ENCODE measurements at regions not wholly inside any gene's neighbourhood (a gene's known extent, or its start where the extent isn't known, plus 50 kb on each side); places are given as distances from the start of the nearest gene placed in this dataset.

- Histone ChIP-seq H2AFZ (ENCODE audit: low read depth) (no peak overlapping the region), H3K27me3 (ENCODE audit: insufficient read depth, low read depth) (no peaks in the 10 kb centered on the region), H3K4me3 (IDR thresholded peaks at IDR 0.05; ENCODE audit: insufficient read depth, low read depth, low read length) (no peak overlapping the region), H4K20me1 (ENCODE audit: insufficient read depth) (no peaks in the 10 kb centered on the region), H3K27ac (no peak overlapping the region), H3K79me2 (ENCODE audit: insufficient read depth, low read depth) (no peaks in the 10 kb centered on the region), H3K4me1 (ENCODE audit: low read depth, poor library complexity, severe bottlenecking) (no peaks in the 10 kb centered on the region), H3K9ac (no peak overlapping the region), H3K4me2 (no peak overlapping the region), H3K36me3 (ENCODE audit: insufficient read depth) (no peaks in the 10 kb centered on the region)
- TF ChIP-seq CTCF (conservative IDR thresholded peaks at IDR 0.05; ENCODE audit: low read depth, low read length), result no peak
These were observed 353.8 kb upstream of the RSPO3 start for GRCh38 chr6:126764671-126765070.

GRCh38 chr6:126766820-126767219 lies 351.7 kb upstream of the RSPO3 start:
- TF ChIP-seq CTCF (conservative IDR thresholded peaks at IDR 0.05; ENCODE audit: low read depth, low read length), result no peak
- no peaks in the 10 kb centered on the region for H4K20me1 ChIP-seq (ENCODE audit: insufficient read depth)
- H3K36me3 ChIP-seq (ENCODE audit: insufficient read depth), result no peaks in the 10 kb centered on the region
- H3K4me1 ChIP-seq (ENCODE audit: low read depth, poor library complexity, severe bottlenecking), result no peaks in the 10 kb centered on the region
- H3K27ac ChIP-seq, result no peak overlapping the region
- H3K4me3 ChIP-seq (IDR thresholded peaks at IDR 0.05; ENCODE audit: insufficient read depth, low read depth, low read length), result no peak overlapping the region
- no peak overlapping the region for H2AFZ ChIP-seq (ENCODE audit: low read depth)
- H3K9ac ChIP-seq, result no peak overlapping the region
- H3K4me2 ChIP-seq, result no peak overlapping the region
- H3K27me3 ChIP-seq (ENCODE audit: insufficient read depth, low read depth), result no peaks in the 10 kb centered on the region
- no peaks in the 10 kb centered on the region for H3K79me2 ChIP-seq (ENCODE audit: insufficient read depth, low read depth)

GRCh38 chr6:126767711-126768110 lies 350.8 kb upstream of the RSPO3 start:
- H3K36me3 ChIP-seq (ENCODE audit: insufficient read depth), result no peaks in the 10 kb centered on the region
- H2AFZ ChIP-seq (ENCODE audit: low read depth), result no peak overlapping the region
- no peaks in the 10 kb centered on the region for H4K20me1 ChIP-seq (ENCODE audit: insufficient read depth)
- no peak overlapping the region for H3K9ac ChIP-seq
- H3K27ac ChIP-seq, result no peak overlapping the region
- H3K79me2 ChIP-seq (ENCODE audit: insufficient read depth, low read depth), result no peaks in the 10 kb centered on the region
- H3K4me2 ChIP-seq, result no peak overlapping the region
- no peaks in the 10 kb centered on the region for H3K4me1 ChIP-seq (ENCODE audit: low read depth, poor library complexity, severe bottlenecking)
- no peak overlapping the region for H3K4me3 ChIP-seq (IDR thresholded peaks at IDR 0.05; ENCODE audit: insufficient read depth, low read depth, low read length)
- H3K27me3 ChIP-seq (ENCODE audit: insufficient read depth, low read depth), result no peaks in the 10 kb centered on the region
- TF ChIP-seq CTCF (conservative IDR thresholded peaks at IDR 0.05; ENCODE audit: low read depth, low read length), result no peak

- H3K79me2 ChIP-seq (ENCODE audit: insufficient read depth, low read depth), result no peaks in the 10 kb centered on the region
- H3K9ac ChIP-seq, result no peak overlapping the region
- H3K4me2 ChIP-seq, result no peak overlapping the region
- no peaks in the 10 kb centered on the region for H3K4me1 ChIP-seq (ENCODE audit: low read depth, poor library complexity, severe bottlenecking)
- no peak overlapping the region for H3K4me3 ChIP-seq (IDR thresholded peaks at IDR 0.05; ENCODE audit: insufficient read depth, low read depth, low read length)
- H2AFZ ChIP-seq (ENCODE audit: low read depth), result no peak overlapping the region
- no peaks in the 10 kb centered on the region for H3K27me3 ChIP-seq (ENCODE audit: insufficient read depth, low read depth)
- TF ChIP-seq CTCF (conservative IDR thresholded peaks at IDR 0.05; ENCODE audit: low read depth, low read length), result no peak
- no peaks in the 10 kb centered on the region for H3K36me3 ChIP-seq (ENCODE audit: insufficient read depth)
- H3K27ac ChIP-seq, result no peak overlapping the region
- no peaks in the 10 kb centered on the region for H4K20me1 ChIP-seq (ENCODE audit: insufficient read depth)
These were observed 348.3 kb upstream of the RSPO3 start for GRCh38 chr6:126770176-126770575.
